ENCODE measurements at regions not wholly inside any gene's neighbourhood (a gene's known extent, or its start where the extent isn't known, plus 50 kb on each side); places are given as distances from the start of the nearest gene placed in this dataset.

GRCh38 chr6:4589295-4589694 lies 186.9 kb upstream of the CDYL start:
- DNase-seq (ENCODE audit: low read depth, low spot score): no peak

GRCh38 chr6:4588581-4588980 lies 187.6 kb upstream of the CDYL start:
- no peak for DNase-seq (ENCODE audit: low read depth, low spot score)

GRCh38 chr6:4588163-4588562 lies 188.0 kb upstream of the CDYL start:
- DNase-seq (ENCODE audit: low read depth, low spot score): no peak

GRCh38 chr6:4587171-4587570 lies 189.0 kb upstream of the CDYL start:
- peak; percentile 40 for DNase-seq (ENCODE audit: low read depth, low spot score)

GRCh38 chr6:4586469-4586859 lies 189.7 kb upstream of the CDYL start:
- no peak for DNase-seq (ENCODE audit: low read depth, low spot score)

GRCh38 chr6:4585682-4586468 lies 190.3 kb upstream of the CDYL start:
- DNase-seq (ENCODE audit: low read depth, low spot score): no peak

GRCh38 chr6:4584801-4585200 lies 191.4 kb upstream of the CDYL start:
- no peak for DNase-seq (ENCODE audit: low read depth, low spot score)

GRCh38 chr6:4582506-4583417 lies 193.4 kb upstream of the CDYL start:
- DNase-seq (ENCODE audit: low read depth, low spot score): no peak

GRCh38 chr6:4581468-4582385 lies 194.5 kb upstream of the CDYL start:
- peak; percentile 71 for DNase-seq (ENCODE audit: low read depth, low spot score)

- no peak for DNase-seq (ENCODE audit: low read depth, low spot score)
These were observed 195.8 kb upstream of the CDYL start for GRCh38 chr6:4580361-4580760.

- DNase-seq (ENCODE audit: low read depth, low spot score): no peak
These were observed 198.8 kb upstream of the CDYL start for GRCh38 chr6:4577406-4577805.

GRCh38 chr6:4575714-4576113 lies 200.5 kb upstream of the CDYL start:
- DNase-seq (ENCODE audit: low read depth, low spot score): peak; percentile 42

GRCh38 chr6:4574007-4574406 lies 202.2 kb upstream of the CDYL start:
- no peak for DNase-seq (ENCODE audit: low read depth, low spot score)

- DNase-seq (ENCODE audit: low read depth, low spot score): no peak
These were observed 205.2 kb upstream of the CDYL start for GRCh38 chr6:4571011-4571410.

GRCh38 chr6:4568138-4568537 lies 208.1 kb upstream of the CDYL start:
- no peak for DNase-seq (ENCODE audit: low read depth, low spot score)

- DNase-seq (ENCODE audit: low read depth, low spot score): no peak
These were observed 209.1 kb upstream of the CDYL start for GRCh38 chr6:4567141-4567540.

GRCh38 chr6:4565301-4566250 lies 210.6 kb upstream of the CDYL start:
- no peak for DNase-seq (ENCODE audit: low read depth, low spot score)

GRCh38 chr6:4564801-4565271 lies 211.4 kb upstream of the CDYL start:
- peak; percentile 18 for DNase-seq (ENCODE audit: low read depth, low spot score)

GRCh38 chr6:4563877-4564276 lies 212.3 kb upstream of the CDYL start:
- no peak for DNase-seq (ENCODE audit: low read depth, low spot score)

GRCh38 chr6:4563156-4563555 lies 213.0 kb upstream of the CDYL start:
- DNase-seq (ENCODE audit: low read depth, low spot score): no peak
